Activated CD4-positive, alpha-beta T cell treated with anti-CD3 and anti-CD28 coated beads, Interleukin-2, amount 50 U/mL, for 4 hours (primary cell): ENCODE measurements at regions not wholly inside any gene's neighbourhood (a gene's known extent, or its start where the extent isn't known, plus 50 kb on each side); places are given as distances from the start of the nearest gene placed in this dataset.

Source experiments
- DNase-seq, 2 experiments: peaks; one replicate each; pipeline ENCODE4 v3.0.0-alpha.2; 2020

DNA sequence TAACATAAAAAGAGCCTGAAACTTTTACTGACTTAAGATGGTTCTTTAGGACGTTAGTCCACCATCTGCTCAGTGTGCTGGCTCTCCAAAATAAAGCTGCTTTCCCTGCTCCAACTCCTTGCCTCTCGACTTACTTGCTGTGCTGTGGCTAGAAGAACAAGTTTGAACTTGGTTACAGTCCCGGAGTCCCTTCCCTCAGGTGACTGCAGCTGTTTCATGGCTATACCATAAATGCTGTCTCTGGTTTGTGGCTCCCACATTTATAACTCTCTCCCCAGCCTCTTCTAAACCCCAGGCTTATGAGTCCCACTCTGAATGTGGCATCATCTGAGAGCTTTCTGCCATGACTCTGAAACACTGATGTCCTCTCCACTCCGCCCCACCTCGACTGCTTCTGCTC lies 166.2 kb upstream of the ADRA1D start:
- DNase-seq = no peak

DNA sequence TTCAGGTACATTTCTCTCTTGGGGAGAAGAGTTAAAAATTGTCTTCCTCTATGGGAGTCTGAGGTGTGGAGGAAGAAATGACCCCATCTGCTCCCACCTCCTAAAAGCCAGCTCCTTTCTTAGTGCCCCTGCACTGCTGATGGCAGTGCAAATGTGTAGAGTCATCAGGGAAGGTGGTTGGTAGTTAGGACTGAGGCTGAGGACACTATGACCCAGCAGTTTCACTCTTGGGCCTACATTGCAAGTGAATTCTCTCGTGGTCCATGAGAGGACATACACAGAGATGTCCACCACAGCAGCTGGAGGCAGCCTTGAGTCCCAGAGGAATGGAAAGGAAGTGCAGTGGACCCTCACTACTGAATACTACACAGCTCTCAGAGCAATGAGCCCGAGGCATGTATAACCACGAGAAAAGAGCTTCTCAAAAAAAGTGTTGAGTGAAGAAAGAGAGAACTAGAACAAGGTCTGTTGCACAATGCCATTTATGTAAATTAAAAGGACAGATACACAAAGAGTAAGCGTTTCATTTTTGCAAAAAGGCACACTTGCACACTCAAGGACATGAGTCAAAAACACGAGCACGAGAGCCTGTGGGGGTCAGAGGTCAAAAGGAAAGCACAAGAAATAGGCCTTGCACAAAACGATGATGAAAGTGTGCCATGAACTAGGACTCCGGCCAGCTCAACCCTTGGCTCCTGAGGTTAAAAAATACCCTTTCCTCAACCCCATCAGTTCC lies 164.4 kb upstream of the ADRA1D start:
- no peak for DNase-seq

DNA sequence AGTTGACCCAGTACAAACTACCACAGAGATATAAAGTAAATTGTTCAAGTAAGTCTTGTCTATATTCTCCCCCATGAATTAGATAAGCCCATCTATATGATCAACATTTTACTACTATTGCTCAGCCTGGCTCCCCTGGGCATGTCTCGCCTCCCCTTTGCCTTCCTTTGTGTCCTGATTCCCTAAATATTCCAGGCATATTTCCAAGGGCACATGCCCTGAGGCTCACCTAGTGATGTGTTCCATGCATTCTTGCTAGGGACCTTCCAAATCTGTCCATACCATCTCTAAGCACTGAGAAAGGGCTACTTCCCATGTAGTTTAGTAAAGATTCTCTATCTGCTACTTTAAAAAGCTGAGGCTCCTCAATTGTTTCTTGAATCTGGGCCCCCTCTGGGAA lies 163.1 kb upstream of the ADRA1D start:
- no peak for DNase-seq

DNA sequence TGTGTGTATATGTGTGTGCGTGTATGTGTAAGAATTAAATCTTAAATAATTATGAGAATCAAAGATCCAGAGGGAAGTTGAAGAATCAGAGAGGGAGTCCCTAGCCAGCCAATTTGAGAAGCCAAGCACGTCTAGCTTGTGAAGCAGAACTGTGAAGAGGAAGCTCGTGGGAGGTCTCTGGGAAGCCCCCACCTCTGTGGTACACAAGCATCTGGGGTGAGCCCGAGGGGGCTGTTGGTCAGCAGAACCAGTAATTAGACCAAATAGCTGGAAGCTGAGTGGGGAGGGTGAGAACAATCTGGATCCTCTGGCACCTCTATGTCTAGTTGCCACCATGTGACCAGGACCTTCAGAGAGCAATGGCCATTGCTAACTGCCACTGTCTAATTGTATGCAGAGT lies 162.7 kb upstream of the ADRA1D start:
- DNase-seq = no peak

DNA sequence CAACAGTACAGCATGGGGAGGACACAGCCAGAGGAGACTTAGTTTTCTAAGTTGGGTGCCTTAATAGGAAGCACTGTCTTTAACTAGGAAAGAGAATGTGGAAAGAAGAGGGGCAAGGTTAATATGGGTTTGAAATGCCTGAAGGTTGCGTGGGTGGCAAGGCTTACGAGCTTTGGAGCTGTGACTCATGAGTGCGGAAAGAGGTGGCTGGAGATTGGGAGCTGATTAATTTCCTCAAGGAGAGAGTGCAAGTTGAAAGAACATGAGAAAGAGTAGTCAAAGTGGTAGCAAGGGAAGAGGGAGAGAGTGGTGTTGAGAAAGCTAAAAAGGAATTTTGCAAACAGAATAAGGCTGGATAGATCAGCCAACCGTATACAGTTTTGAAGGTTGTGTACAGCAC lies 157.5 kb upstream of the ADRA1D start:
- no peak for DNase-seq

DNA sequence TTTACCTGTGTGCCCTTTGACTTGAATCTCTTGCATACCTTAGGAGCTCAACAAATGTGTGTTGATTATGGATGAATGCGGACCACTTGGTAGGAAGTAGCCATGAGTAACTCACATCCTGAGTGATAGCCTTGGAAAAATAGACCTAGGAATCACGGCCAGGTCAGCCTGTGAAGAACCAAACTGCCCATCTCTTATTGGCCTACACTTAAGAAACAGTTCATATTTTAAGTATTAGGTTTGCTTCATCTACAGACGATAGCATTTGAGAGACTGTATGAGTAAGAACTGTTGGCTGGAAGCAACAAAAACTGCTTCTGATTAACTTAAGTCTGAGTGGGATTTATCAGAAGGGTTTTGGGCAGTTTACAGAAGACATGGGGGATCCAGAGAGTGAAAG lies 152.5 kb upstream of the ADRA1D start:
- DNase-seq = no peak

DNA sequence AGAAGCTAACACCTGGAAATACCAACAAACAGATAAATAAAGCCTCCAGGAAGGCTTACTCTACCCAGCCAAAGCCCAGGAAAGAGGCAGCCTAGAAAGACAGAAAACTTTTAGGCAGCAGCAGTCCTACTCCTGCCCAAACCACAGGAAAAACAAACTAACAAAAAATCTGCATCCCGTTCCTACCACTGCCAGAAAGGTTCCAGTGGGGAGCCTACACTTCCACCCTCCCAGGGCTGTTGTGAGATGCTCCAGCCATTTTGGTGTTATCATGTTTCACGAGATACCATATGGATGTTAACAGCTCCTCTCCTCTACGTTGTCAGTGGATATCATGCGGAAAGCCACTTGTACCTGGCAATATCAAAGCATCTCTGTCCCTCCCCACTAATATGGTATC lies 135.9 kb upstream of the ADRA1D start:
- DNase-seq = no peak

DNA sequence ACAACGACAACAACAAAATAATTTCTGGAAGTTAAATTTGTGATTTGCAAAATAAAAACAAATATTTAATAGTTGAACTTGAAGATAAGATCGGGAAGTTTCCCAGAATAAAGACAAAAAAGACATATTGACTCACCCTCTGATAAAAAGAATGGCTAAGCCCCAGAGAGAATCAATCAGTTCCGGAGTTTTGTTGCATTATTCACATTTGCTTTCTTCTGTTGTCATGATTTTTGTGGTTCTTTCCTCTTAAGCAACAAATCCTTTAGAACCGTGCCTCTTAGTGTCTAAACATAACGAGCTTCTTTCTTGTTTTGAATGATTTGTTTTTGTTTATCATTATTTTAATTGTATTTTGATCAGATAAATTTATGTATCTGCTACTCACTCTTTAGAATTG lies 134.9 kb upstream of the ADRA1D start:
- no peak for DNase-seq

DNA sequence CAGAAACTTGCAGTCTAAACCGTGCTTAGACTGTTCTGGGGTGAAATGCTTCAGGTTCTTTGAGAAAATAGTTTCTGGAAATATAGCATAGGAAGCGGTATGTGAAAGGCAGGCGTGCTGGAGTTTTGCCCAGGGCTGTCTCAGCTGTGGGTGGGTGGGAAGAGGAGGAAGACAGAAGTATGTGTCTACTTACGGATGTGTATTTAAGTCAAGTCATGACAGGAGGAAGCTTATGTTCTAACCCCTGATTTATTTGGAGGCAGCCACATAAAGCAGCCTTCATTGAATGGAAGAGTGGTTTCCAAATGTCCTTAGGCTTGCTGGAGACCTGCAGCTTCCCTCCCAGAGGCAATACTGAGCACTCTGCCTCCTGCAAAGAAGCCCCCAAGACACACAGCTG lies 126.8 kb upstream of the ADRA1D start:
- DNase-seq = no peak

DNA sequence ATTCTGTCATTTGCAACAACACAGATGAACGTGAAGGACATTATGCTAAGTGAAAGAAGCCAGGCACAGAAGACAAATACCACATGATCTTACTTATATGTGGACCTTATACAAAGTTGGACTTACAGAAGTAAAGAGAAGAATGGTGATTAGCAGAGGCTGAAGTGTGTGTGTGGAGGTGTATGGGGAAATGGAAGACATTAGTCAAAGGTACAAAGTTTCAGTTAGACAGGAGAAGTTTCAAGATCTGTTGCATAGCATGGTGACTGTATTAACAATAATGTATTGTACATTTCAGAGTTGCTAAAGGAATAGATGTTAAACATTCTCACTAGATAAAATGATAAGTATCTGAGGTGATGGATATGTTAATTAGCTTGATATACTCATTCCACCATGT lies 124.4 kb upstream of the ADRA1D start:
- DNase-seq = no peak

DNA sequence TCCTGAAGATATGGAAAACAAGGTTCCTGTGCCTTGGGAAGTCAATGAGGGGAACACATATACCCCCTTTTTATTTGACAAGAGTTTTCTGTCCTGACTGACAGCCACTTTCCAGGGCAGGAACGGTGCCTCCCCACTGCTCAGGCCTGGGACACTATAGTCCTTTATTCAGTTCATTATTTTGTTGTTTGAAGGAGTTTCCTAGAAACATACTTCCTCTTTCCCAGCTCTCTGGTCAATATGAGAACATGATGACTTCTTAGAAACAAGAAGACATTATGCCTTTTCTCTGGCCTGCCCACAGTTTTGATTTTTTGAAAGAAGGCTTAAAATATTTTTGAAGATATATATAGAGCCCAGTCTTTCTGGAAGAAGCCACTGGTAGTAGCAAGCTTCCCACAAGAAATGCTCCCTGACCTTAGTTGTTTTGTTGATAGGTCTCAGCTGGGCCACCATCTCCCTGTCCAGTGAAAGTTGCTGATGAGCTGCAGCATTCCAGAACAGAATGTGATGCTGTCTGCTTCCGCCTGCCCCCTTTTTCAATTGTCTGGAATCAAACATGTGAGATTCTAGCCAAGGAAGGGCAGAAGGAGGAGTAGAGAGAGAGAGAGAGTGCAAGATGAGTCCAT lies 122.7 kb upstream of the ADRA1D start:
- no peak for DNase-seq

DNA sequence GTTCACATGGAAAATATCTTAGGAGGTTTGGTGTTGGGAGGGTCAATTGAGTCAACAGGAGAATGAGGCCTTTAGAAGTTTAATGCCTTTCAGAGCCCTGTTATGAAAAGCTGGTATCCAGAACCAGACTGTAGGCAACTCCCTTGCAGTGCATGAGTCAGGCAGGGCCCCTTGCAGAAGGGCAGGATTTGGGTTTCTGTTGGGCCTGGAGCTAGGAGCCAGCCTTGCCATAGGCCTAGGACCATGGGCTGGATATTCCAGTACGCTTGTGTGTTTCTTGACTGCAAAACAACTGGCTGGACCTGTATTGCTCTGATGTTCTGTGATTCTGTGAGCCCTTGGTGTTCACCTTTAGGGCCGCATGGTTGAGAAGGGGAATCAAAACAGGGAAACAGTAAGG lies 121.8 kb upstream of the ADRA1D start:
- DNase-seq = no peak

DNA sequence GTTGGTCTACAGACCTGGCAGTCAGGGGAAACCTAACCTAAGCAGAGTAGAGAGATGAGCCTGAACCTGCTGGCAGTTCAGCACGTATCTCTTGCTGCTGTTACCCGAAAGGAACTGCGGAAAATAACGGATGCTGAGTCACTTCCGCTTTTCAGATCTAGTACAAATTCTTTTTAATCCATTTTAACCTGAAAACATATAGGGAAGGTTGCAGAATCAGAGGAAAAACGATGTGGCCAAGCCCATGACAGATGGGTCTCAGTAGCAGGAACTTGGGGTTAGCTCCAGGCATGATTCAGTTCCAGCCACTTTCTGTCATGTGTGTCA lies 120.7 kb upstream of the ADRA1D start:
- DNase-seq = no peak

DNA sequence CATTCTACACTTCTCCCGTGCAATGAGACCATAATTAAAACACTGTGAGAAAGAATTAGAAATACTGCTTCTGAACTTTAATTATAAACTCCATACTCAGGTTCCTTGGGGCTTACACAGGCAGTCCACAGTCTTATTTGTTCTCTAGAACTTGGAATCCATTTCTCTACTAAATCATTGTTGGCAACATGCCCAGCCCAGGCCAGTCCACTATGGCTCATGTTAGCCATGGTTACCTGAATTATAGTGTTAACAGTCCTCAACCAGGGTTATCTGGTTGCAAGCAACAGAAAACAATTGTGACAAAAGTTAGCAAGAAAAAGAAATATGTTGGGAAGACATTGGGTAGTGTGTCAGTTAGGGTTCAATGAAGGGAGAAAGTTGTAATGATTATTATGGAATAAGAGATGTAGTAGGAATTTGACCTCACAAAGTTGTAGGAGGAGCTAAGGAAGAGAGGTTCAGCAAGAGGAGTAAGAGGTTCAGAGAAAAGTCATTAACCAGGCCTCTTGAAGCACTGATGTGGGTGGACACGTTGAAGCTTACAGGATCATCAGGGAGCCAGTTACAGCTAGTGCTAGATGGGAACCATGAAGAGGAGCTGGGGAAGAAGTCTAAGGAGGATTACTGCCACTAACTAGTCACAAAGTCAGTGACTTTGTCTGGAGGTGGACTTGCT lies 120.2 kb upstream of the ADRA1D start:
- no peak for DNase-seq

DNA sequence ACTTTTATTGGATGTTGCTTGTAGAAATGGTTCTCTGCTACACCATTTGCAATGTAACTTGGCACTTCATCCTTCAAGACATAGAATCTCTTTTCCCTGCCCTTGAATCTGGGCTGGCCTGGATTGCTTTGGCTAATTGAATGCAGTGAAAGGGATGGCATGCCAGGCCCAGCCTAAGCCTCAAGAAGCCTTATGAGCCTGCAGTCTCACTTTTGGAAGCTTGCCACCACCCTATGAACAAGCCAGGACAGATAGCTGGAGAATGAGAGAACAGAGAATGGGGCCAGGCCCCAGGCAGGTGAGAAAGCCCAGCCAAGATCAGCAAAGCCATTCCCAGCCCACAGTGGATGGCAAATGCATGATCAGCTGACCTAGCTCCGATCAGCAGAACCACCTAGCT lies 117.0 kb upstream of the ADRA1D start:
- no peak for DNase-seq

DNA sequence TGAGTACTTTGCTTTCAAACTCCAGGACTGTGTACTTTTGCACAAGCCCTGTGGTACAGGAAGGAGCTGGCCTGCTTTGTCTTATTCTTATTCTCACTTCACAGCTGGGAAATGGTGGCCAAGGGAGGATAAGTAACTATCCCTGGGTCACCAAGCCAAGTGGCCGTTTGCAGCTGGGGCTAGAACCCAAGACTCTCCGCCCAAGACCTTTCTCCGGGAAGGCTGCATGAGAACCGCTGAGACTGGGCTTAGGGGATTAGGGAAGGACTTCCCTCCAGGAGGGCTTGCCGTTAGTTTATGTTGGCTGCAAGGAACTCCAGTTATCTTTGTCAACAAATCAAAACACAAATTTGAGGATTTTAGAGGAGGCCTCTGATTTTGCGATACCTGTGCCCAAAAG lies 109.5 kb upstream of the ADRA1D start:
- DNase-seq = no peak

DNA sequence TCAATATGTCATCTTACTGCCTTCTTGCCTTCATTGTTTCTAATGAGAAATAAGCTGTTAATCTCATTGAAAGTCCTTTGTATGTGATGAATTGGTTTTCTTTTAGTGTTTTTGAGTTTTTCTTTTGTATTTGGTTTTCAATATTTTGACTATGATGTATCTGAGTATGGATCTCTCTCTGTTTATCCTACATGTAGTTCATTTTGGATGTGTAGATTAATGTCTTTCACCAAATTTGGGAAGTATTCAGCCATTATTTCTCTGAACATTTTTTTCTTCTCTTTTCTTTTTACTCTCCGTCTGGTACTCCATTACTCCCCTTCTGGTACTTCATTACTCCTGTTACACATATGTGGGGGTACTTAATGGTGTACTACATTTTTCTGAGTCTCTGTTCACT lies 103.3 kb upstream of the ADRA1D start:
- no peak for DNase-seq

DNA sequence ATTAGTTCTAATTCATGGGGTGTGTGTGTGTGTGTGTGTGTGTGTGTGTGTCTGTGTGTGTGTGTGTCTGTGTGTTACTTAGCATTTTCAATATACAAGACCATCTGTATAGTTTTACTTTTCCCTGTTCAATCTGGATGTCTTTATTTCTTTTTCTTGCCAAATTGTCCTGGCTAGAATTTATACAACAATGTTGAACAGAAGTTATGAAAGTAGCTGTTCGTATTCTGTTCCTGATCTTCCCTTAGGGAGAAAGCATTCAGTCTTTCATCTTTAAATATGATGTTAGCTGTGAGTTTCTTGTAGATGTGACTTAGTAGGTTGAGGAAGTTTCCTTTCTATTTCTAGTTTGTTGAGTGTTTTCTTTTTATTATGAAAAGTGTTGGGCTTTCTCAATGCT lies 101.0 kb upstream of the ADRA1D start:
- no peak for DNase-seq

DNA sequence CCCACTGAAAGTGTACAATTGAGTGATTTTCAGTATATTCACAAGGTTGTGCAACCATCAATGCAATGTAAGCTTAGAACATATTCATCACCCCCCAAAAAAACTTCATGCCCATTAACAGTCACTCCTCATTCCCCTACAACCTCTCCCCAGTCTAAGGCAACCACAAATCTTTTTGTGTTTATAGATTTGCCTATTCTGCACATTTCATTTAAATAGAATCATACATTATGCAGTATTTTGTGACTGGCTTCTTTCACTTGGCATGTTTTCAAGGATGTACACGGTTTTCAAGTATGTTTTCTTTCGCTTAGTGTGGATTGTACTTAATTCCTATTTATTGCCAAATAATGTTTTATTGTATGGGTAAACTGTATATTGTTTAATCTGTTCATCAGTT lies 95.6 kb upstream of the ADRA1D start:
- DNase-seq = no peak

DNA sequence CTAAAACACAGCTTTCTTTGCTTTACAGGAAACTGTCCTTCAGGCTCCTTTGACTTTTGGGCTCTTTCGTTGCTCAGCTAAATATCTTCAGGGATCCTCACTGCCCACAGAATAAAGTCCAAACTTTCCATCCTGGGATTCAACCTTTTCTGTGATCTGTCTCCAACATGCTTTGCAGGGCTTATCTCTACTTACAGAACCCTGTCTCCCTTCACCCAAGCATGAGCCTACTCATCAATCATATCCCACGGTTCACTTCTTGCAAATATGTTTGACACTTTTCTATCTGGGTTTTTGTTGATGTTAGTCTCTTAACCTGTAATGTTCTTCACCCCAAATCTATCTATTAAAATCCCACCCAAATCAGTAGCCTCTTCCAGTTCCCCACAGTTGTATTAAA lies 93.5 kb upstream of the ADRA1D start:
- DNase-seq = no peak

DNA sequence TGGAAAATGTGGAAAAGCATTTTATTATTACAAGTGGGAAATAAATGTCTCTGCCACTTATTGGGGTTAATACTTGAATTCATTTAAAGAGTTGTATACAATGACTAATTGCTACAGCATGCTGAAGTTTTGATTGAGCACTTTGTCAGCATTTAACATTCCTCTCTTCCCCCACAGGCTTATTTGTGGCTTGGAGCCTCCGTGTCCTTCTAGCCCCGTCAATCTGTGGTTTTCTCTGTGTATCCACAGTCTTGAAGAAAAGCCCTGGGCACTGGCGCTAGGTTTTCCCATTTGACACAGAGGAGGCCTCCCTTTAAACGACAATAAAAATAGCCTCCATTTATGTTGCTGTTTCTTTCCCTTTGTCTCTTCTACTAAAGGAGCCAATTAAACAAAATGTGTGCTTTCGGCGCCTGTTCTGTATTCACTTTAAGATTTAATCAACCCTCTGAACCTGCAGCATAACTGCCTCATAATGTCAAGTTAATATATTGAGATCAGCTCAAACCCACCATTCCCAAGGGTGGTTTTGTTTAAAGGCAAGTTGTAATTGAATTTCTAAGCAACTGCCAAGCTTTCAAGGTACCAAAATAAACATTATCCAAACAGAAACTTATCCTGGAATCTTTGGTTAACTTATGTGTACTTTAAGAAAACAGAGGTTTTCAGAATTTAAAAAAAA lies 92.9 kb upstream of the ADRA1D start:
- no peak for DNase-seq

DNA sequence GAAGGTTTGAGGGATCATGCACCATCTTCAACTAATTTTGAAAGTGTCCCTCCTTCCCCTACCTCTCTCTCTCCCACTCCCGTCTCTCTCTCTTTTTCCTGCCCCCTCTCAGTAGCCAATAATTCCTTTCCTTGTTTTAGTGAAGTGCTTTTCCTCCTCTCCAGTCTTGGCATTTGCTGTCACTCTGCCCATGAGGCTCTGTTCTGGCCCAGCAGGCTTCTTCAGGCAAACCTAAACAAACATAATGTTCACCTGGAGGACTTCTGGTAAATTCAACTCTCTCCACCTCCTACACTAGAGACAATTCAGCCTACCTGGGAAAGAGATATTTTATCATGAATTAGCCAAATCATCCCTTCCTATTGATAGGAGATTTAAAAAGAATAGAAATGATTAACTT lies 86.6 kb upstream of the ADRA1D start:
- no peak for DNase-seq

DNA sequence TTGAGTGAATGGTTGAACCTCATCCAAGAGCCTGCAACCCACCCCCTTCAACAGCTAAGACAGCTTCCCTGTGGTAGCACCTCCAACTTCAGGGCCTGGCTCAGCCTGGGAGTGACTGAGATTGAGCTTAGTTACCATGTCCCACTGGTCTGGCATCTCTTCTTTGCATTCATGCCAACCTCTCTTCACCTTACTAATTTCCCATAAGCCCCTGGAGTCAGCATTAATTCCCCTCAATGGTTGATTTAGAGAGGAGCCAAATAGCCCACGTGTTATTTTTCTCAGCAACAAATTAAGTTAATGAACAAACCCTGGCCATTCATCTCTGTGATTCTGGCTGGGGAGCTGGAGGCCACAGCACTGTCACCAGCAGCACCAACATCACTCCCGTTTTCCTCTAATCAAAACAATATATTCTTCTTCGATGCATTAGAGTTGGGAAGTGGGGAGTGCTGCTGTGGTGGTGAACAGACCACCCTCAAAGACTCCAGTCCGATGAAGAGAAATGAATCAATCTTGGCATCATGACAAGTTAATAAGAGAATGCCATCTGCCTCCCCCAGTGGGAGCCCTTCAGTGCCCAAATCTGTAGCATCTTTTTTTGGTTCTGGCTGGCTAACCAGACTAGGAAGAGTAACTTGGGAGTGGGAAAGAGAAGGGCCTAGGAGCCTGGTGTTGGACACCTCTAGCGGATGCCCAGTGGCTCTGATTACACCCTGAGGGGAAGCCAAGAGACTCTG lies 83.2 kb upstream of the ADRA1D start:
- no peak for DNase-seq
